LNCAP (cell line): ENCODE measurements at regions not wholly inside any gene's neighbourhood (a gene's known extent, or its start where the extent isn't known, plus 50 kb on each side); places are given as distances from the start of the nearest gene placed in this dataset.

Experiments
- CTCF ChIP-seq: fragments of 450-650 bp; IDR thresholded peaks from 2 replicates; pipeline ENCODE4 v1.5.1; 2017; ENCODE audit warnings: mild to moderate bottlenecking

GRCh38 chr5:103425686-103426454, 136.7 kb downstream of the NUDT12 start:
- no peak for TF ChIP-seq CTCF

GRCh38 chr5:103424453-103425205, 138.0 kb downstream of the NUDT12 start:
- TF ChIP-seq CTCF: no peak

GRCh38 chr5:103424026-103424425, 138.6 kb downstream of the NUDT12 start:
- no peak for TF ChIP-seq CTCF

- no peak for TF ChIP-seq CTCF
Measured at GRCh38 chr5:103422756-103423155, 139.8 kb downstream of the NUDT12 start.

- no peak for TF ChIP-seq CTCF
Measured at GRCh38 chr5:103414604-103415003, 148.0 kb downstream of the NUDT12 start.

GRCh38 chr5:103411711-103412110, 150.9 kb downstream of the NUDT12 start:
- no peak for TF ChIP-seq CTCF

GRCh38 chr5:103410172-103410571, 151.6 kb downstream of the MACIR start:
- TF ChIP-seq CTCF: no peak
